Glomerular visceral epithelial cell (primary cell): ENCODE measurements at regions not wholly inside any gene's neighbourhood (a gene's known extent, or its start where the extent isn't known, plus 50 kb on each side); places are given as distances from the start of the nearest gene placed in this dataset.

Source experiments
- DNase-seq: peaks from one replicate; pipeline ENCODE4 v3.0.0-alpha.2; 2016; ENCODE audit errors: extremely low spot score

- DNase-seq: no peak
These were observed 908.6 kb downstream of the SORCS3 start for GRCh38 chr10:105549731-105550130.

DNA sequence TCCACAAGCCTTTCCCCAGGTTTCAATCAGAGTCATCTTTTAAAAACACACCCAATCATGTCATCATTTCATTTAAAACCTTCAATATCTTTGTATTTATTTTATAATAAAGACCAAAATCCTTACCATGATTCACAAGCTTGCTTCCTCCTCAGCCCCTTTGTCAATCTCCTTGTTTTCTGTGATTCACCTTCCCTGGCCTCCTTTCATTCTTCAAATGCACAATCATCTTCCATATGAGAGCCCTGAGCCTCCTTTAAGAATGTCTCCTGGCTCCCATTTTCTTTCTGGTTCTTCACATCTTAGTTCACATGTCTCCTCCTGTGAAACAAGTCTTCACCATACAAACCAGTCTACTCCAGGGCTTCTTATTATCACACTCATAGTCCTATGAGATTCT is 904.0 kb downstream of the SORCS3 start:
- DNase-seq: no peak

DNA sequence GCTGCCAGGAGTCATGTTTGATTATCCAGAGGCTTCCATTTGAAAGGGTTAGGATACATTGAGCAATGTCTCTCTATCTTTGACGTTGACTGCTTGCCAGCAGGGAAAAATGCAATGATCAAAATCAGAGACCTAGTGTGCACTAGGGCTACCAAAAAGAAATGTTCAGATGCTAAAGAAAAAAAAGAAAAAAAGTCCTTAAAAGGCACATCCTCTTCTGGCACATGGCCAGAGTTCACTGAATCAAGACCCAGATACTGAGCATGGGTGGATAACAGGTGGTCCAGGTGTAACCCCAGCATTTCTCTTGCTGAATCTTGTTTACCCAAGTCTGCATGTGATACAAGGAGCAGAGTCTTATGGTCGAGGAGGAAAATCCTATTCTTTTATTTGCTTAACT is 899.3 kb downstream of the SORCS3 start:
- no peak for DNase-seq

DNA sequence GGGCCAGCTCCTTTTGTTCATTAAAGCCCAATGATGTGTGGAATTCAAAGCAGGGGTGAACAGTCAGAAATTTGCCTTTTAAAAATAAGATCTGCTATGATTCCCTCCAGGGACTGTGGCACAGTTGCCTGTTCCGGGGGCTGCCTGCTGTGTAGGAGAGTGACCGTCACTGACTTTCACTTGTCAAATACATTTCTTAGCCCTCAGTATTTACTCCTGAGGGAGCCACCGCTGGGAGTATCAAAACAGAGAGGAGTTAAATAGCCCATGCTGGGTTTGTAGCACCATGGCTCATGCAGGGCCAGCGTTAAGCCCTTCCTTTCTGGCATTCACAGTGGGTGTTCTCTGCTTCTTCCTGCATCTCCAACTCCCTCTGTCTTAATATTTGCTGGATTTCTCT is 897.8 kb downstream of the SORCS3 start:
- no peak for DNase-seq

DNA sequence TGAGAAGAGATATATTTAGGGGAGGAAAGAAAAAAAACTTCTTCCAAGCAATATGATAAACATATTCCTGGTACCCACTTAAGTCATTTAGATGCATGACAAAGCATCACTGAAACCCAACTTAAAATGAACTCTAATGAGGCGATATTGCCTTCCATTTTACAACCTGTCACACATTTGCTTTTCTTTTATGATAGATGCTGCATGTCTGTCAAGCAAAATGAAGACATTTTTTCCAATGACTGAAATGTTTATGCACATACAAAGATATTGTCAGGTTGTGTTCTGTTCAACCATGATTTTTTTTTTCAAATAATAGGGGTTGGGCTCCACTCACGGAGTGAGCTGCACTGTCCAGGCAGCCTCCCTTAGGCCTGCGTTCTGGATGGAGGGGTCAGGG is 894.4 kb downstream of the SORCS3 start:
- DNase-seq: no peak

DNA sequence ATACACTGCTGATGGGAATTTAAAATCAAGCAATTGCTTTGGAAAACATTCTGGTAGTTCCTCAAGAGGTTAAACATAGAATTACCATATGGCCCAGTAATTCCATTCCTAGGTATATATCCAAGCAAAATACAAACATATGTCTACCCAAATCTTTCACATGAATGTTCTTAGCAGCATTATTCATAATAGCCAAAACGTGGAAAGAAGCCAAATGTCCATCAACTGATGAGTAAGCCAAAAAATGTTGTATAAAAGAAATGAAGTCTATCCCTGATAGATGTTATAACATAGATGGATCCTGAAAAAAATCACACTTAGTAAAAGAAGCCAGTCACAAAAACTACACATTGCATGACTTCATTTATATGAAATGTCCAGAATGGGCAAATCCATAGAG is 893.0 kb downstream of the SORCS3 start:
- no peak for DNase-seq

DNA sequence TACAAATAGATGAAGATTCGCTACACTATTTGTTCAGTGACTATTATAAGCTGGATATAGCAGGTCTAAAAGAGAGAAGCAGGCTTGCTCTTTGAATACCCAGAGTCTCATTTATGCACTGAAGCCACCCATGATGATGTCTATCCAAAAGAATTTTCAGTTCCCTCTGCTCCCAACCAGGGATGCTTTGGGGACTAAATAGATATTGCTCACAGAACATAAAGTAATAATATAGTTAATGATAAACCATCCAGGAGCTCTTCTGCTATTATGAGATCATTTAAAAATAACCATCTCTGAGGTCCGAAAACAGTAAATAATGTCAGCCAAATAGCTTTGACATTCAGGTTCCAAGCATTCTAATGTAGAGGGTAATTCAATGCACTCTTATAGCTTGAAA is 875.4 kb downstream of the SORCS3 start:
- DNase-seq: no peak

DNA sequence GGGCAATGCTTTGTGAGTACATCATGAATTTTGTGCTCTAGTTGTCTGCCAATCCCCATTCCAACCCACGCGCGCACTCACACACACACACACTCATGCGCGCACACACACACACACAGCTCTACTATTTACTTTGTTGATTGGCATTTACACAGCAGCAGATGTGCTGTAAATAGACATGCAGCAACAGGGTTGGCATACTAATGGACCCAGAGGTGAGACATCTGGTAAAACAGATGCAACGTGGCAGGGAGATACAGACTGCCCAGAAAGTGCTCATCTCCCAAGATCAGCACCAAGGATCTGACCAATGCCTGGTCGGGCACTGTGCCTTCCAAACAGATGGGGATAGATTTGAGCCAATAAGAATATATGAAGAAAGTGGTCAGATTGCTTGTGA is 873.0 kb downstream of the SORCS3 start:
- no peak for DNase-seq

DNA sequence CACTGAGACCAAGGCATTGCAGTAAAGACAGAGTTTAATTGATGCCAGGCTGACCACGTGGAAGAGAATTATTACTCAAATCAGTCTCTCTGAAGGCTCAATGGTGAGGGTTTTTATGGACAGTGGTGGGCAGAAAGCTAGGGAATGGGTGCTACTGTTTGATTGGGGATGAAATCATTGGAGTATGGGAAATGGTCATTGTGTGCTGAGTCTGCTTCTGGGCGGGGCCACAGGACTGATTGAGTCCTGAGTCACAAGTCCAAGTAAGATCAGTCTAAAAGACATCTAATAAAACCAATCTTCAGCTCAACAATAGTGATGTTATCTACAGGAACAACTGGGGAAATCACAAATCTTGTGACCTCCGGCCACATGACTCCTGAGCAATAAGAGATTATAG is 868.4 kb downstream of the SORCS3 start:
- DNase-seq: no peak

DNA sequence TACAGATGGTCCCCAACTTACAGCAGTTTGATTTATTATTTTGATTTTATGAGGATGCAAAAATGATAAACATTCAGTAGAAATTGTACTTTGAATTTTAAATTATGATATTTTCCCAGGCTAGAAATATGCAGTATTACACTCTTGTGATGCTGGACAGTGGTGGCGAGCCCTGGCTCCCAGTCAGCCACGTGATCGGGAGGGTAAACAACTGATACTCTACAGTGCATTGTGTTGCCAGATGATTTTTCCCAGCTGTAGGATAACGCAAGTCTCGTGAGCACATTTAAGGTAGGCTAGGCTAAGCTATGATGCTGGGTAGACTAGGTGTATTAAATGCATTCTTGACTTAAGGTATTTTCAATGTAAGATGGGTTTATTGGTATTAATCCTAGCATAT is 865.2 kb downstream of the SORCS3 start:
- no peak for DNase-seq

- DNase-seq: no peak
These were observed 862.6 kb downstream of the SORCS3 start for GRCh38 chr10:105503714-105504113.

DNA sequence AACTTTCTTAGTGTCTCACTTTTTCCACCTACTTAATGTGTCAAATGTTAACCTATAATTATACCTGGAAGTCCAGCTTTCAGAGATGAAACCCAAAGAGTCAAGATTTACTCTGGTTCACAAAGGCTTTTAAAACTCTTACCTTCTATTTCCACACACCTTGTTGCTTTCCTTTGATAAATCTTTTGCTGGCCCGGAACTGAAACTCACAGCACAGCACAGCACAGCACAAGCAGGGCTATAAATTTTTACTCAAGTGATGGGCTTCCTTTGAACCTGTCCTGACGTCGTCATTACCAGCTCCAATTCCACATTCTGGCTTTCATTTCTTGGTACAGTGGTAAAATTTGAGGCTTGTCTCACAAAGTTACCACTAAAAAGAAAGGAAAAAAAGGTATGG is 861.0 kb downstream of the SORCS3 start:
- no peak for DNase-seq

DNA sequence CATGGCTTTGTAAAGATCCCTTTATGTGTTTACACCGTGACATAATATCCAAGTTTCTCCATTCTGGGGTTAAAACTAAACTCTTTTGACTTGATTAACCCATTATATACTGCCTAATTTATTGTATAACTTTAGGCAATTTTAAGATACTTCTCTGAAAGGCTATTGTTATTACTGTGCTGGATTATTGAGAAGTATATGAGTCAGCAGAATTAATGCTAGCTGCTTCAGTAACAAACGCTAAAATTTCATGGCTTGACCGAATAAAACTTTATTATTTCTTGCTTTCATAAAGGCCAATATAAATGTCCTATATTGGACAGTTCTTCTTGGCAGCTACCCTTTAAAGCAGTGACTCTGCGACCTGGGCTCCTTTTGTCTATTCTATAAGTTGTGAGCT is 853.9 kb downstream of the SORCS3 start:
- DNase-seq: no peak

DNA sequence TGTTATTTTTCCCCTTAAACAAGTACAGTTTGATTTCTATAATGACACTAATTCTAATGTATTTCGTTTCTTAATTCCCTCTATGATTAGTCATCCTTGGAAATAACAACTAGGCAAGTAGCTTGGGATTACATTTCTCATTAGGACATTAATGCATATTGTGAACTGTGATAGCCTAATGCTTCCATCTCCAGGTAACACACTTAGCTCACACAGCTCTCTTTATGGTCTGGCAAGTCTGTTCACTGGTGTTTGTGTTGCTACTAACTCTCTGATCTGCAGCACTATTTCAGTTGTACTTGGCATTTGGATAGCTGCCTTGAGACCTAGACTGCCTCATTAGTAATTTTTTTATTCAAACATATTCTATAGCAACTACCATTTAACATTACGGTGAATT is 853.2 kb downstream of the SORCS3 start:
- no peak for DNase-seq

DNA sequence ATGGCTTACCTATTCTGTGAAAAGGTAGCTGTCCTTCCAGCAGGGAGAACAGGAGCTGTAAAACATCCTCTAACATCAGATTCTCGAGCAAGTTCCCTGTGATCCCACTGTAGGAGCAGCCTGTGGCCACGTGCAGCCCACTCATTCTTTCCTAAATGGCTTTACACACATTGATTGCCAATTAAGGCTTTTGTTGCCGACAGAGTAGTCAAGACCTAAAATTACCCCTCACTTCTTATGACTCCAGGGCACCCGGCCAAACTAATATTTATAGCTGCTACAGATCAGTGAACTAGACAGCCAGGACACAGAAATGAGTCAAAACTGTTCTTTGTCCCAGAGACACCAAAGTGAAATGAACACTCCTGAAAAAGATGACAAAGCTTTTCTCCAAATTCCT is 832.1 kb downstream of the SORCS3 start:
- no peak for DNase-seq

GRCh38 chr10:105468759-105469158 is 827.7 kb downstream of the SORCS3 start:
- DNase-seq: no peak

DNA sequence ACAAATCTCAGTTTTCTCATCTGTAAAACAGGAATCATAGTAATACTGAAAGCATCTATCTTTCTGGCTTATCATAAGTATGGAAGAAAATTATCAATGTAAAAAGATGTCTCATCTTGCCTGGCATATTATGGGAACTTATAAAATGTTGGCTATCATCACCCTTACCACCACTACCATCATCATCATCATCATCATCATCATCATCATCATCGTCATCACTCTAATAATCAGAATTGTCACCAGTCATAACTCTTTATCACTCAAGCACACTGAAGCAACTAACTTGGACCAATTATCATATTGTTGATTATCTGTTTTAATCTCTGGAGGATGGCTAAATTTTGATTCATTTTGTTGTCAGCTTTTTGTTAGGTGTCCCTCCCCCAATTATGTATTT is 825.4 kb downstream of the SORCS3 start:
- no peak for DNase-seq

GRCh38 chr10:105434970-105435369 is 793.9 kb downstream of the SORCS3 start:
- DNase-seq: no peak

DNA sequence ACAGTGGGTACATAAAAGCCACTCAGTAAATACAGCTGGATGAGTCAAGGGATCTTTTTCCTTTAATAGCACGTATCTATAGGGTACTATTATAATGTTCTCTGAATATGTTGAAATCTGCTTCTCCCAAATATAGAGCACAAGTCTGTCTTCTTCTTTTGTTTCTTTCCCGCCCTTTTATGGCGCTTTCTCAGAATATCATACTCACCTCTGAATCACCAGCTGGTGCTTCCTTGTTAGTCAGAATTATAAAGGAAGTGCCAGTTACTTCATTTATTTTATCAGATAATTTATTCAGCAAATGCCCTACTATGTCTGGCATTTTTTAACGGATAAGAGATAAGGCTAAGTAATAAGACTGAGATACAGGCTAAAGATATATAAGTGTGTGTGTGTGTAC is 772.9 kb downstream of the SORCS3 start:
- no peak for DNase-seq

DNA sequence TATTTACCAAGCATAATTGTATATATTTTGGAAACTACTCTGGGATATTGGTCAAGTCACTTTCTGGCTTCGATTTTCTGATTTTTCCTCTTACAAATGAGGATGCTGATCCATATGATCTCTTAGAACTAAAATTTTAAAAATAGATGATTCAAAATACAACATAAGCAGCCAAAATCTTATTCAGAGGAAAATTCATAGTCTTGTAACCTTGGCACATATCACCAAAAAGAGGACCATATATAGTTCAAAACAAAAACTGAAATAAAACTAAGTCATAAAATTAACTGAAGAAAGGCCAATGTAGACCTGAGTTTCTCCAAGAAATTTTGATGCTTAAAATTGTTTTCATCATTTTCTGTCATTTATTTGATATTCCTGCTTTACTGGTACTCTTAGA is 768.3 kb downstream of the SORCS3 start:
- no peak for DNase-seq

DNA sequence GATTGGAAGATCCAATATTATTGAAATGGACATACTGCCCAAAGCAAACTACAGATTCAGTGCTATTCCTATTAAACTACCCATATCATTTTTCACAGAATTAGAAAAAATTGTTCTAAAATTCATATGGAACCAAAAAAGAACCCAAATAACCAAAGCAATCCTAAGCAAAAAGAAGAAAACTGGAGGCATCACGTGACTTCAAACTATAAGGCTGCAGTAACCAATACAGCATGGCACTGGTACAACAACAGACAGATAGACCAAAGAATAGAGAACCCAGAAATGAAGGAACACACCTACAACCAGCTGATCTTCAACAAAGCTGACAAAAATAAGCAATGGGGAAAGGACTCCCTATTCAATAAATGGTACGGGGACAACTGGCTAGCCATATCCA is 765.4 kb downstream of the SORCS3 start:
- no peak for DNase-seq

GRCh38 chr10:105398202-105398601 is 757.1 kb downstream of the SORCS3 start:
- DNase-seq: peak; percentile 48

- DNase-seq: no peak
These were observed 750.7 kb downstream of the SORCS3 start for GRCh38 chr10:105391670-105392351.

DNA sequence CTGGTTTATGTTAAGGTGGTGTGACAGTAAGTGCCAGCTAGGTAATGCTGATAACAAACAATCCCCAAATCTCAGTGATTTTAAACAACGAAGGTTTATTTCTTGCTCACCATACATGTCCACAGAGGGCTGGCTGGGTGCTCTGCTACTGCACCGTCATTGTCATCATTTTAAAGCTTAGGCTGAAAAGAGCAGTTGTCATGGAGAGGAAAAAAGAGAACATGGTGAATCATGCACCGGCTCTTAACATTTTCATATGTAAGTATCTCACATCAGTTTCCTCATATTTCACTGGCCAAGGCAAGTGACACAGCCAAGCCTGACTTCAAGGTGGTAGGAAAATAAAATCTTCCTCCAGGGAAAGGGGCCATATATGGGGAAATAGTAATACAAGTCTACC is 746.9 kb downstream of the SORCS3 start:
- no peak for DNase-seq

- DNase-seq: no peak
These were observed 742.9 kb downstream of the SORCS3 start for GRCh38 chr10:105383978-105384377.
